HEK293T (cell line): ENCODE measurements at regions not wholly inside any gene's neighbourhood (a gene's known extent, or its start where the extent isn't known, plus 50 kb on each side); places are given as distances from the start of the nearest gene placed in this dataset.

Experiments used
- ARNT ChIP-seq: fragments of 450-650 bp; IDR thresholded peaks from 2 replicates; pipeline ENCODE4 v1.6.1; 2017; ENCODE audit warnings: mild to moderate bottlenecking
- BHLHE40 ChIP-seq: fragments of 450-650 bp; IDR thresholded peaks from 2 replicates; pipeline ENCODE4 v1.6.1; 2016; ENCODE audit warnings: mild to moderate bottlenecking, moderate library complexity, borderline replicate concordance
- CTBP1 ChIP-seq: fragments of 450-650 bp; IDR thresholded peaks from 2 replicates; pipeline ENCODE4 v1.6.1; 2016; ENCODE audit warnings: borderline replicate concordance
- FOXA1 ChIP-seq: fragments of 450-650 bp; IDR thresholded peaks from 2 replicates; pipeline ENCODE4 v1.6.1; 2016; ENCODE audit warnings: mild to moderate bottlenecking
- FOXK2 ChIP-seq: fragments of 450-650 bp; IDR thresholded peaks from 2 replicates; pipeline ENCODE4 v1.6.1; 2016; ENCODE audit warnings: mild to moderate bottlenecking
- SP1 ChIP-seq: fragments of 450-650 bp; IDR thresholded peaks from 2 replicates; pipeline ENCODE4 v1.6.1; 2017
- SUZ12 ChIP-seq: fragments of 450-650 bp; IDR thresholded peaks from 2 replicates; pipeline ENCODE4 v1.6.1; 2016; ENCODE audit warnings: mild to moderate bottlenecking
- ZNF384 ChIP-seq: fragments of 450-650 bp; IDR thresholded peaks from 2 replicates; pipeline ENCODE4 v1.6.1; 2016
- TF ChIP-seq, protein P1 (sequence below): fragments of 450-650 bp; IDR thresholded peaks from 2 replicates; pipeline ENCODE4 v1.6.1; 2016

- TF ChIP-seq BHLHE40 = no peak
- no peak for TF ChIP-seq SUZ12
- no peak for TF ChIP-seq ZNF384
- TF ChIP-seq CTBP1 = no peak
- TF ChIP-seq, protein P1, sequence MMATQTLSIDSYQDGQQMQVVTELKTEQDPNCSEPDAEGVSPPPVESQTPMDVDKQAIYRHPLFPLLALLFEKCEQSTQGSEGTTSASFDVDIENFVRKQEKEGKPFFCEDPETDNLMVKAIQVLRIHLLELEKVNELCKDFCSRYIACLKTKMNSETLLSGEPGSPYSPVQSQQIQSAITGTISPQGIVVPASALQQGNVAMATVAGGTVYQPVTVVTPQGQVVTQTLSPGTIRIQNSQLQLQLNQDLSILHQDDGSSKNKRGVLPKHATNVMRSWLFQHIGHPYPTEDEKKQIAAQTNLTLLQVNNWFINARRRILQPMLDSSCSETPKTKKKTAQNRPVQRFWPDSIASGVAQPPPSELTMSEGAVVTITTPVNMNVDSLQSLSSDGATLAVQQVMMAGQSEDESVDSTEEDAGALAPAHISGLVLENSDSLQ = no peak
- no peak for TF ChIP-seq FOXK2
- TF ChIP-seq SP1 = no peak
- no peak for TF ChIP-seq FOXA1
- no peak for TF ChIP-seq ARNT
Observed at GRCh38 chr3:159782724-159783421, 205.8 kb upstream of the IL12A start.
